Stromal cell of bone marrow (primary cell): ENCODE measurements at regions not wholly inside any gene's neighbourhood (a gene's known extent, or its start where the extent isn't known, plus 50 kb on each side); places are given as distances from the start of the nearest gene placed in this dataset.
"Not testable (repeated sequence)": the region's sequence is repeated elsewhere in the genome, so short reads cannot be mapped to it uniquely, and the experiment has no call there.

Experiments used
- DNase-seq: peaks from one replicate; pipeline ENCODE4 v3.0.0-alpha.2; 2012; ENCODE audit warnings: low read depth

GRCh38 chr16:79895917-79896203 is 295.3 kb upstream of the MAF start:
- no peak for DNase-seq

DNA sequence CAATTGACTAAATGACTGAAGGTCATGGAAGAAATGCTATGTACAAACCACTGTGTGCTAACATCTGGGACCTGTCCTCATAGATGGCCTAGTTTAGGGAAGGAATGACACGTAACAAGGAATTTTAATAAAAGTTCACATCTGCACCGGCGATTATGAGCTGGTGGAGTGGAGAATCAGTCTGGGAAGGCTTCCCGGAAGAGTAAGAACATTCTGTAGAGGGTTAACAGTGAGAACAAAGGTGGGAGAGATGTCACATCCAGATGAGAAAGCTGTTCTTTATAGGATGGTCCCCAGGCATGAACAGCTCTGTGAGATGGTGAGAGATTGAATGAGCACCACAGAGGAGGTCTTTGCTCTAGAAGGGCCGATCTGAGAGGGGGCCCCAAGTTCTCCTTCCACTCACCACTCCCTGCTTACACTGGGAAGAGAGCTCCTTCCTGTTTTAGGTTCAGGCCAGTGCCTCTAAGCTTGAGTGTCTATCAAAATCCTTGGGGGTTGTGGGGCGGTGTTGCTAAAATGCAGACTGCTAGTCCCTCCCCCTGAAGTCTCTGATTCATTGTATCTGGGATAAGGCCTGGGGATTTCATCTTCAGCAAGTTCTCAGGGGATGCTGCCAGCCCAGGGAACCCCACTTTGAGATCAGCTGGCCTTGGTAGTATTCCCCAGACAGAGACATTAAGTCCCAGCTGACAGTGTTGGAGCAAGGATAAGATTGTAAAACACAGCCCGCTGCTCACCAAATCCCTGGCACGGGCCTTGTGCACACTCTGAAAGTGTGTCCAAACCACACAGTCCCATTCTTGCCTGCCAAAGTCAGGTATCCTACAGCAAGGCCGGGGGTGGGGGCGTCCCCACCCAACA is 294.7 kb upstream of the MAF start:
- no peak for DNase-seq

DNA sequence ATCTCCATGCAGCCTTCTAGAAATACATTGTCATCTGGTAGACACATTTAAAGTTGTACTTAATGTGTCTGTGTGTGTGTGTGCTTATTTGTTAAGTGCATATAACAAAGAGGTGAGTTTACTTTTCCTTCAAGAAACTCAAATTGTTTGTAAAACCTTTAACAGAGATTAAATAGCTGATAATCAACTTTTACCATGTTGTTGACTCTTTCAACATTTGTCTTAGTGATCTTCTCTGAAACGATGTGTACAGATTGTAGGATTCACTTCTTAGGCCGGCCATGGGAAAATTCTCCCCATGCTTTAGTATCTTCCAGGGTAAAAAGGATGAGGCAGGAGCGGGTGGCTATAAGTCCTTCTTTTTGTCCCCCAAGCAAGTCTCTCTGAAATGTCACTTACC is 292.9 kb upstream of the MAF start:
- DNase-seq, result no peak

DNA sequence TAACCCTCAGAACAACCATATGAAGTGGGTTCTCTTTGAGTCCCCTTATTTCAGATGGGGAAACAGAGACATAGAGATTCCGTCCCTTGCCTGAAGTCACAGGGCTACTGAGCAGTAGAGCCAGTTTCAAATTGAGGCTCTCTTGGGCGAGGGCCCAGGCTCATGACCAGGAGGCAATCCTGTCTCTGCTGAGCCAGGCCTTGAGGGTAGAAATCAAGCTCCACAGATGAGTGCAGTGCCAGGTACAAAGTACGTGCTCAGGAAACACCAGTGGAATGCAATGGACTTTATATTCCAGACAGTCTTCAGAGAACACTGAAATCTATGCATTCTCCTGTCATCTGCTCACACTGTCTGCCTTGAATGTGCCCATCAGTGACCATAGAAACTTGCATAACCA is 291.7 kb upstream of the MAF start:
- DNase-seq, result no peak

DNA sequence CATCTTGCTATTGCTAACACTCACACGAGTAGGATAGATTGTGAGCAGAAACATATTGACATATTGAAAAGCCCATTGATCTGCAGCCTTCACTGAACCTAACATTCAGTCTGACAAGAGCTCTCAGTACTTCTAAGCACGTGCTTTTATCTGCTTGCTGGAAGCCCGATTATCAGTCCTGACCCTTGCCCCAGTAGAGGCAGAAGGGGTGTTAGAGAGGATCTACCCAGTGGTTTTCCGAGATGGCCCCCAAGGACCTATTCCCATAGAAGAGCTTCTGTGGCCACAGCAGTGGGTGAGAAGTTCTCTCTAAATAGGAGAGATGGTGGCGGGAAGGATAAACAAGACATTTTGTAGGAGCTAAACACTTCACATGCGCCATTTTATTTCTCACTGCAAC is 290.9 kb upstream of the MAF start:
- DNase-seq, result no peak

DNA sequence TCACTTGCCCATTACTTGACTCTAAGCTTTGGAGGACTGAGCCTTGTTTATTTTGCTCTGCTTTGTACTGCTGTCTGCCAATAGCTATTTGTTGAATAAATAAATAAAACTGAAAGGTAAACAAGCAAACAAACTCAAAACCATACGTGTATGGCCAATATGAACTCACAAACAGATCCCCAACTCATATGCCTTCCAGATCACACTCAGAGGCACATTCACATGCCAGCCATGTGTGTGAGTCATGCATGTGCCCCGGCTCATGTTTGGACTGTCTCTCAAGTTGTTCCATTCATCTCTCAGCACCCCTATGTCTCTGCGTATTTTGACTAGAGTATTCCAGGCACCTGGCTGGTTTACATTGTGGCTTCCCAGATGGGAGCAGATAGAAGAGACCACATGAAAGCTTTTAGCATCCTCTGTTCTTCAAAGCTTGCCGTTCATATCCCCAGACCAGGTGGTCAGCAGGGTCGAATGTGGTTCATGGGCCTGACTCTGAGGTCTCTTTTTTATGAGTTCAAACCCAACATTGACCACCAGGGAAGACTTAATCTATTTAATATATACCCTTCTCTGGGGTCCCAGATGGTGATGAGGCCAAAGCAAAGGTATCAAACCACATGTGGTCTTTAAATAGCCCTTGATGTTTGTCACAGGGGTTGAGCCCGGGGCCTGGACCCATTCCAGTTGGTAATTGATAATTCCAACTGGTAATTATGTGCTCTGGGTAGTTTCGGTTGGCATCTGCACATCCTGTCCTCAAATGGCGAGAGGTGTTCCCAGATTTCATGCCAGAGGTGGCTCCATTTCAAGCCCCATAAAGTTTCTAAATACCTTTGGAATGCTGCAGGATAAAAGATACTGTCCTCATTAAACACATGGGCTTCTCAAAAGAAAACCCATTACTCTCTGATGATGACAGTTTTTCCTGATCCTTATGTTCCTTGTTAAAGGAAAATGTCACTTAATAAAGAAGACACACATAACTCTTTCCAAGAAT is 287.3 kb upstream of the MAF start:
- no peak for DNase-seq

DNA sequence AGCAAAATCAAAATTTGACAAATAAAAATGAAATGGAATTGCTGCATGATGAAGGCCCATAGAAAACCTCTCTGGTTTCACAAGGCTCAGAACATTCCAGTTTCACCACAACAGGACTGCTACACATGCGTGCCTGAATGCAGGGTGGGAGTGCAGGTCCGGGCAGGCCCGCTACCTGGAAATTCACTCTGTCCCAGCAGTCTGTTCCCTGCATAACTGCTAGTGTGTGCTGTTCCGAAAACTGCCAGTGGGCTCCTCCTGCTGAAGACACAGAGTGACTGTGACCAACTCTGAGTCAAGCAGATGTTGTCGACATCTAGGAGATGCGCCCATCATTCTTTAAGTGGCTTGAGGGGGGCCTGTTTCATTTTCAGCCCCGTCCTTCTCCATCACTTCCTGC is 284.8 kb upstream of the MAF start:
- no peak for DNase-seq

GRCh38 chr16:79883494-79883893 is 283.0 kb upstream of the MAF start:
- no peak for DNase-seq

GRCh38 chr16:79882340-79883005 is 281.9 kb upstream of the MAF start:
- no peak for DNase-seq

DNA sequence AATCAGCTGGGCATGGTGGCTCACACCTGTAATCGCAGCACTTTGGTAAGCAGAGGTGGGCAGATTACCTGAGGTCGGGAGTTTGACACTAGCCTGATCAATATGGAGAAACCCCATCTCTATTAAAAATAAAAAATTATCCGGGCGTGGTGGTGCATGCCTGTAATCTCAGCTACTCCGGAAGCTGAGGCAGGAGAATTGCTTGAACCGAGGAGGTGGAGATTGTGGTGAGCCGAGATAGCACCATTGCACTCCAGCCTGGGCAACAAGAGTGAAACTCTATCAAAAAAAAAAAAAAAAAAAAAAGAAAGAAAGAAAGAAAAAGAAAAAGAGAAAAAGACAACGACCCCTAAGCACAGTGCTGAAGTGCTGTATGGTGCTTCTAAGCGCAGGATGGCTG is 280.6 kb upstream of the MAF start:
- DNase-seq, result not testable (repeated sequence)

DNA sequence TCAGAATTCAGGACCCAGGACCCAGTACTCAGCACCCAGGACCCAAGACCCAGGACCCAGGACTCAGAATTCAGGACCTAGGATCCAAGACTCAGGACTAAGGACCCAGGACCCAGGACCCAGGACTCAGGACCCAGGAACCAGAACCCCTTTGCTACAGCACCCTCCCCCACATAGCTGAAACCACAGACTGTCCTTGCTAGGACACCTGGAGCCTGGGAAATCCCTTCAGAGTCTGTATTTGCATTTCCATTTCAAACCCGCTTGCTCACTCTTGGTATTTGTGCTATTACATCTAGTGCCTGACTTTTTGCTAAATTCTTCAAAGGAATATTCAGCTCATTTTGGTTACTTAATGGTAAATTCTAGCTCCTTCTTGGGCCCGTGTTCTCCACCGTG is 275.8 kb upstream of the MAF start:
- no peak for DNase-seq

DNA sequence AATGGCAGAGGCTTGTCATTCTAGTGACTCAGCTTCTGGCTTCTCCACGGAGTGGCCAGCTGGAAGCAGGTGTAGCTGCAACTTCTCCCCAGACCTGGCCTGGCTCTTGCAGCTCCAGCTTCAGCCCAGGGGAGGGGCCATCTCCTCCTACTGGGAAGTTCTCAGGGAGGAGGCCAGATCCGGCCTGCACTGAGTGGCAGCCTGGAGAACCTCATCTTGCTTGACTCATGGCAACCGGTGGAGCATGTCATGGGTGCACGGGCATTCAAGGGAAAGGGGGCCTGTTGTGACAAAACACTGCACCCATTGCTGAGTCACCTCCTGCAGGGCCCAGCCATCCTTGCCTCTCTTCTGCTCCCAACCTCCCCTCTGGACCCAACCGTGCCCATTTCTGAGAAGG is 273.9 kb upstream of the MAF start:
- no peak for DNase-seq

- no peak for DNase-seq
Observed at GRCh38 chr16:79873825-79874224, 273.3 kb upstream of the MAF start.

- DNase-seq, result no peak
Observed at GRCh38 chr16:79871906-79872305, 271.4 kb upstream of the MAF start.

GRCh38 chr16:79870016-79870886 is 269.7 kb upstream of the MAF start:
- DNase-seq, result no peak

DNA sequence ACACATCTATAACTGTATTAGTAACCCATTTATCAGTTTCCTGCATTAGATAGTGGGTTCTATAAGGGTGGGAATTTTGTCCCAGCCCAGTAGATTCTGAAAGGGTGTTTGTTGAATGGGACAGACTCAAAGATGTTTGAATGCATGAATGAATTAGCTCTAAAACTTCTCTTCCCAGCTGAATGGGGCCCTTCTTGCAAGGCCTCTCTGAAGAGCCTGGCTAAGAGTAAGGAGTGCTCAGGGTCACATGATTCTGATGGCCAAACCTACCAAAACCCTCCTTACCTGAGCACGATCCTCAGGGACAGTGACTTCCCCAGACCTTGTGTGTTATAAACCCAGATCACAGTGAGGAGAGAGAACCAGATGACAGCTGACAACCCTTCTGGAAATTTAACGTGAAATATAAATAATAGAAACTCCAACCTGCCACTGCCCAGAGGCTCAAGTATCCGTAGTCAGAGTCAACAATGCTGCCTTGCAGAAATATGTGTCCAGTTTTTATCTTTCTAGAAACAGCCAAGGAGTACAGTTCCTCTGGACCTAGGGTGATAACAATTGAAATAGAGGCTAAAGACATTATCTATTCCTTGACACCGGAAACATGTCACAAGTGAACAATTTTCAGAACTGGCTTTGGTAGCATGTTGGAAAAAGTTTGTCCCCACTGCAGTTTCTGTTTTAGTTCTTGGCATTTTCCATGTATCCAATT is 268.9 kb upstream of the MAF start:
- DNase-seq, result no peak

DNA sequence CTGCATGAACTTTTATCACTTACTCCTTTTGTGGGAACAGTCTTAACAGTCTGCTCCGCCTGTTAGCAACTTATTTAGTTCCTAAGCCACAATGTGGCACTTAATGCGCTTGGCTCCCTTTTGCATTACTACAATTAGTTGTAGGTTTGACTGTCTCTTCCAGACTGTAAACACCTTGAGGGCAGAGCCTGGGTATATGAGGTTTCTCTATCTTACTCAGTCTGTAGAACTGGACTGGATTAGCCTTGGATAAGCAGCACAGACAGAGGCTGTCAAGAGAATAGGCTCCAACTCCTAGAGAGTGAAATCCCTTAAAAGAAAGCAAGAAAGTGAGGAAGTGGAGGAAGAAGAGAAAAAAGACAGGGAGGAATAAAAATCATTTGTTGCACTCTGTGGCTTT is 268.3 kb upstream of the MAF start:
- no peak for DNase-seq

DNA sequence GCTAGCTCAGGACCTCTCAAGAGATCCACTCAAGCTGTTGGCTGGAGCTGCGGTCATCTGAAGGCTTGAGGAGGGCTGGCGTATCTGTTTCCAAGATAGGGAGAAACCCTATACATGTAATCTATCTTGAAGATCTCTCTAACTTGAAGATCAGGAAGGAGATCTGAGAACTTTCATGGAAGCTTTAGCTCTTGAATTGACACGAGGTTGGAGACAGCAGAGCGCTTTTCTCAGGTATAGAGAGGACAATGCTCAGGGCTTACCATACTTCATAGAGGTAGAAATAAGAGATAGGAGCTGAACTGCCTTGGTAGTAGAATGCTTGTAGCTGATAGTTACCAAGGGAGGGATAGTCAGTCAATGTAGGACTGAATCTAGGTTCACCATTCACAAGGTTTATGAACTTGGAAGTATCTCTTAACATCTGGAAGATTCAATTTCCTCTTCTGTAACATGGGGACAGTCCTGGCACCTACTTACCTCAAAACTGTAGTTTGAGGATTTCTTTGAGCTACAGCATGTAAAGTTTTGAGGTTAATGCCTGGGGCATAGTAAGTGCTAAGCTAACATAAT is 267.0 kb upstream of the MAF start:
- no peak for DNase-seq

DNA sequence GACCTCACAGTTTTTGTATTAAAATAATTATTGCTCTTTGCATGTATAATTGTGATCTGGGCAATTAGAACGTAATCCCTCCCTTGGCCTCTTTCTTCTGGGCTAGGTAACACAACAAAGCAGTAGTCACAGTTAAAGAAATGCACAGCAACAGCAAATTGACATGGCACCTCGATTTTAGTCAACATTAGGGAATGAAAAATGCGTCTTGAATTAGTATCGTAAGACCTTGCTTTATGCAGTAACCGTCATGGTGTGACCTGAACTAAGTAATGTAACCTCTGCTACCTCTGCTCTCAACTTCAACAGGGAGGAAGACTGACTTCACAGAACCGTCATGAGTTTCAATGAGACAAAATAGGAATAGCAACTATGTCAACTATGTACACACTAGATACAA is 265.4 kb upstream of the MAF start:
- DNase-seq, result no peak

- DNase-seq, result no peak
Observed at GRCh38 chr16:79864781-79865391, 264.3 kb upstream of the MAF start.
